ENCODE measurements at regions not wholly inside any gene's neighbourhood (a gene's known extent, or its start where the extent isn't known, plus 50 kb on each side); places are given as distances from the start of the nearest gene placed in this dataset.
"Not testable (repeated sequence)": the region's sequence is repeated elsewhere in the genome, so short reads cannot be mapped to it uniquely, and the experiment has no call there.

DNA sequence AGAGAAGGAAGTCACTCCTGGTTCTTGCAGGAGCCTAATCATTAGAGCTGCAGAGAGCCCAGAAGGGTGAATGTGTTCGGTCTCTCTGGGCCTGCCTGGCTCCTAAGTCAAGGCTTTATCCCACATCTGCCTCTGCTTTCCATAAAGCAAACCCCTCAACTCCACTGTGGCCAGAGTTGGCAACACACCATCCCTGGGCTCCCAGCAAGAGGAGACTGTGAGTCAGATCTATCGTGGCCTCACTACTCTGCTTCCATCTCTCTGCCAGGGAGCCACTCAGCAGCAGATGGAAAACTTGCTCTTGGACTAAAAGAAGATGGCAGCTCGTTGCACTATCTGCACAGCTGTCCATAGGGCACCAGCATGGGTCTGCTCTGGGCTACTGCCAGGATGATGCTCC, 348.2 kb downstream of the FBXW7 start:
- Mint-ChIP-seq H3K36me3 (no peaks in the 10 kb centered on the region), H3K27ac (no peak overlapping the region), H3K27me3 (no peaks in the 10 kb centered on the region), H3K4me1 (peaks cover 17 to 41% (median 30%) of the 10 kb centered on the region in 4 donors), H3K4me3 (no peak overlapping the region), H3K9me3 (peaks cover 0 to 5% (median 0%) of the 10 kb centered on the region in 8 donors)
- H3K4me1 ChIP-seq (ENCODE audit: insufficient read depth, low read length) = peaks cover 28% of the 10 kb centered on the region
- no peaks in the 10 kb centered on the region for H3K36me3 ChIP-seq (ENCODE audit: insufficient read depth, low read length)
- H3K4me3 ChIP-seq (ENCODE audit: low read length in 2 of 2) = no peak overlapping the region
- POLR2A ChIA-PET (ENCODE audit: partially characterized antibody) = interaction anchor here (0.8 kb wide), 1 partner anchor 16 kb away, joined by 4 read pairs; no protein-coding TSS in a partner anchor
- CTCF ChIA-PET (ENCODE audit: partially characterized antibody) = interaction anchor here (1.1 kb wide), 1 partner anchor 9 kb away, joined by 3 read pairs; no protein-coding TSS in a partner anchor
- no peaks in the 10 kb centered on the region for H3K9me3 ChIP-seq (ENCODE audit: control insufficient read depth in 1 of 2, low read length in 2 of 2)
- H3K27me3 ChIP-seq (ENCODE audit: insufficient read depth, low read length) = no peaks in the 10 kb centered on the region
- no peak for DNase-seq
- no peak overlapping the region for H3K27ac ChIP-seq (ENCODE audit: low read depth, low read length)
- intact Hi-C loops (cut with micrococcal nuclease) = no loop called here

DNA sequence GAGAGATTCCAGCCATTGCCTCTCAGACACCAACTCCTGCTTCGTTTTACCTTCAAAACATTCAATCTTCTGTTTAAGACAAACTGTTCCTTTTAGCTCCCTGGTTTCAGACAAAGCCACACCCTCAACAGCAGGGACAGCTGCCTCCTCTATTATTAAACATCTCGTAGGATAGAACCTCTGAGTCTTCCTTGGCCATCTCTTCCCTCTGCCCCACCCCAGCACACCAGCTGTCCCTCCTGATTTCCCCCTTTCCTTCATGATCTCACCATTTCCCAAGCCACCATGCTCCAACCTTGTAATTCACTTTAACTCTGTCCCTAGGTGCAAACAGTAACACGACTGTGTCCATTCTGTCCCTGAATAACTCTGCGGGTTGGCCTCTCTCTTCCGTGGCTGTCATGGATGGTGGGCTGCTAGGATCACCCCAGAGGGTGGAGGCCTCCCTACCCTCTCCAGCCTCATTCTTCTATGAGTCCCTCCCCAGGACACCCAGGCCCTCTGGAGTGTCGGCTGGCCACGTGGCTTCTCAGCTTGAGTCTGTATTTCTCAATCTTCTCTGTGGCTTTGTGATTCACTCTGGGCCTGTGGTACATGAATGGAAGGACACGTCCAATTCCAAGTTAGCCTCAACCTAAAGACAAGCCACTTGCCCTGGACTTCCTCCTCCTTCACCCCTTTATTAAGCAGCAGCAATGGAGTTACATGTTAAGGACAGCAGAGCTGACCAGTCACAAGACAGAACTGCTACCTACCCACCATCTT, 349.9 kb downstream of the FBXW7 start:
- Mint-ChIP-seq H3K9me3 (peaks cover 0 to 5% (median 0%) of the 10 kb centered on the region in 8 donors), H3K4me3 (no peak overlapping the region), H3K4me1 (peaks cover 17 to 42% (median 32%) of the 10 kb centered on the region in 4 donors), H3K27ac (peak overlapping the region in 2 of 7 donors; percentile 32 to 64), H3K27me3 (no peaks in the 10 kb centered on the region), H3K36me3 (no peaks in the 10 kb centered on the region)
- no peaks in the 10 kb centered on the region for H3K27me3 ChIP-seq (ENCODE audit: insufficient read depth, low read length)
- no peaks in the 10 kb centered on the region for H3K9me3 ChIP-seq (ENCODE audit: control insufficient read depth in 1 of 2, low read length in 2 of 2)
- CTCF ChIA-PET (ENCODE audit: partially characterized antibody) = no interaction called here
- no peak overlapping the region for H3K4me3 ChIP-seq (ENCODE audit: low read length in 2 of 2)
- H3K36me3 ChIP-seq (ENCODE audit: insufficient read depth, low read length) = no peaks in the 10 kb centered on the region
- POLR2A ChIA-PET (ENCODE audit: partially characterized antibody) = interaction anchor here (1.0 kb wide), 1 partner anchor 85 kb away, joined by 4 read pairs; no protein-coding TSS in a partner anchor
- no peak for DNase-seq
- no peak overlapping the region for H3K27ac ChIP-seq (ENCODE audit: low read depth, low read length)
- H3K4me1 ChIP-seq (ENCODE audit: insufficient read depth, low read length) = peaks cover 28% of the 10 kb centered on the region
- intact Hi-C loops (cut with micrococcal nuclease) = no loop called here

DNA sequence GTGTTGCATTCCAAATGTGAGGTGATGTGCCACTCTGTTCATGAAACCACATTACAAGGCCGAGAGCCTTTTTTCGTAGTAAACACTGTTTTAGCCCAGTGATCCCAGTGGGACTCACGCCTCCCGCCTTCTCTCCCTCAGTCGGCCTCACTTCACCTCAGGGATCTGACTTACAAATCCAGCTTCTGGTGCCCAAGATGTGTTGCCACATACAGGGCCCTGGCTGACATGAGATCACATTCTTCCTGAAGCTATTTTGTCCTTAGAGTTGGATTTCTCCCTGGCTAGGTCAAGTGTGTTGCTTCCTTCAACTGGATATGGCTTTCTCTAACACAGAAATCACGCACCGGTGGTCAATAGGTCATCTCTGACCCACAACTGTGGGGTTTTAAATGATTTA, 354.7 kb downstream of the FBXW7 start:
- Mint-ChIP-seq H3K27ac (peak overlapping the region in 1 of 7 donors; percentile 52), H3K4me1 (peaks cover 13 to 31% (median 19%) of the 10 kb centered on the region in 4 donors), H3K36me3 (no peaks in the 10 kb centered on the region), H3K4me3 (no peak overlapping the region), H3K9me3 (peaks cover 0 to 5% (median 0%) of the 10 kb centered on the region in 8 donors), H3K27me3 (no peaks in the 10 kb centered on the region)
- no peaks in the 10 kb centered on the region for H3K9me3 ChIP-seq (ENCODE audit: control insufficient read depth in 1 of 2, low read length in 2 of 2)
- H3K4me3 ChIP-seq (ENCODE audit: low read length in 2 of 2) = no peak overlapping the region
- DNase-seq = no peak
- POLR2A ChIA-PET (ENCODE audit: partially characterized antibody) = no interaction called here
- peaks cover 20% of the 10 kb centered on the region for H3K4me1 ChIP-seq (ENCODE audit: insufficient read depth, low read length)
- H3K36me3 ChIP-seq (ENCODE audit: insufficient read depth, low read length) = no peaks in the 10 kb centered on the region
- CTCF ChIA-PET (ENCODE audit: partially characterized antibody) = no interaction called here
- no peaks in the 10 kb centered on the region for H3K27me3 ChIP-seq (ENCODE audit: insufficient read depth, low read length)
- no peak overlapping the region for H3K27ac ChIP-seq (ENCODE audit: low read depth, low read length)
- intact Hi-C loops (cut with micrococcal nuclease) = no loop called here

DNA sequence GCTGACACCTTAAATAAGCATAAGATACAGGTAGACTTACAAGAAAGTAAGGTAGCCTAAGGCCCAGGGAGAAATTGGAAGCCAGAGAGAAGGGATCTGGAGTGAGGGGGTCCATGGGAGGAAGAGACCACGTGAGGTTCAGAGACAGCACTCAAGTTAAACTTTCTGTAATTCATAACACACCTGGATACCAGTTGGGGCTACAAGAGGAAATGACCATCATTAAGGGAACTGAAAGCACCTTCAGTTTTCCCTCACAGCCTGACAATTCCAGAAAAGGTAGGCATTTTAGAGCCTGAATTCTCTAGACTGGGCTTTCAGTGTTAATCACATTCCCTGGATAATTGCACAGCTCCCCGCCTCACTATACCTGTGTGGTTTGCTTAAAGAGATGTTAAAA, 355.5 kb downstream of the FBXW7 start:
- intact Hi-C loops (cut with micrococcal nuclease) = no loop called here
- POLR2A ChIA-PET (ENCODE audit: partially characterized antibody) = no interaction called here

DNA sequence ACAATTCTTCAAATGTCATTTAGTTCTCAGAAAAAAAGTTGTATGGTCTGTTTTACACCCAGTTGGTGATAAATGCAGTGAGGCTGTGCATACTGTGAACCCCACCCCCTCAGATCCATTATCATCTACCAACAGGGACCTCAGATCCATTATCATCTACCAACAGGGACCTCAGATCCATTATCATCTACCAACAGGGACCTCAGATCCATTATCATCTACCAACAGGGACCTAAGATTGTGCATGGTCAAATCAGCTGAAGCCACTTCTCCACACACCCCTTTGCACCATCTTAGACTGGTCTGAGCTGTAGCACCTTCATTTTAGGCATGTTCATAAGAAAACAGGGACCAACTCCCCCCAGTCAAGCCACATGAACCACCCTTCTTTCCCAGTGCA, 358.4 kb downstream of the FBXW7 start:
- H3K4me1 Mint-ChIP-seq = peaks cover under 1 to 14% (median 3%) of the 10 kb centered on the region in 4 donors
- H3K4me3 ChIP-seq (ENCODE audit: low read length in 2 of 2); CTCF ChIA-PET (ENCODE audit: partially characterized antibody); H3K4me3 Mint-ChIP-seq; intact Hi-C loops (cut with micrococcal nuclease); H3K9me3 ChIP-seq (ENCODE audit: control insufficient read depth in 1 of 2, low read length in 2 of 2); H3K36me3 Mint-ChIP-seq; H3K27me3 Mint-ChIP-seq; H3K27me3 ChIP-seq (ENCODE audit: insufficient read depth, low read length); DNase-seq; H3K36me3 ChIP-seq (ENCODE audit: insufficient read depth, low read length); H3K27ac ChIP-seq (ENCODE audit: low read depth, low read length); H3K9me3 Mint-ChIP-seq; POLR2A ChIA-PET (ENCODE audit: partially characterized antibody); H3K4me1 ChIP-seq (ENCODE audit: insufficient read depth, low read length): not testable (repeated sequence)
- H3K27ac Mint-ChIP-seq = peak overlapping the region in 1 of 7 donors; percentile 11

More for the DNA sequence above, 355.5 kb downstream of the FBXW7 start:
- CTCF ChIA-PET (ENCODE audit: partially characterized antibody) = interaction anchor here (1.4 kb wide), 1 partner anchor 18 kb away, joined by 3 read pairs; no protein-coding TSS in a partner anchor
- no peak overlapping the region for H3K4me3 ChIP-seq (ENCODE audit: low read length in 2 of 2)
- no peak overlapping the region for H3K27ac ChIP-seq (ENCODE audit: low read depth, low read length)
- no peaks in the 10 kb centered on the region for H3K27me3 ChIP-seq (ENCODE audit: insufficient read depth, low read length)
- H3K4me1 Mint-ChIP-seq = peaks cover 8 to 31% (median 19%) of the 10 kb centered on the region in 4 donors
- H3K36me3 ChIP-seq (ENCODE audit: insufficient read depth, low read length) = no peaks in the 10 kb centered on the region
- H3K27ac Mint-ChIP-seq = peak overlapping the region in 1 of 7 donors; percentile 5
- peaks cover 0 to 3% (median 0%) of the 10 kb centered on the region in 8 donors for H3K9me3 Mint-ChIP-seq
- no peaks in the 10 kb centered on the region for H3K9me3 ChIP-seq (ENCODE audit: control insufficient read depth in 1 of 2, low read length in 2 of 2)
- no peaks in the 10 kb centered on the region for H3K36me3 Mint-ChIP-seq
- H3K27me3 Mint-ChIP-seq = no peaks in the 10 kb centered on the region
- peaks cover 16% of the 10 kb centered on the region for H3K4me1 ChIP-seq (ENCODE audit: insufficient read depth, low read length)
- no peak for DNase-seq
- H3K4me3 Mint-ChIP-seq = no peak overlapping the region

DNA sequence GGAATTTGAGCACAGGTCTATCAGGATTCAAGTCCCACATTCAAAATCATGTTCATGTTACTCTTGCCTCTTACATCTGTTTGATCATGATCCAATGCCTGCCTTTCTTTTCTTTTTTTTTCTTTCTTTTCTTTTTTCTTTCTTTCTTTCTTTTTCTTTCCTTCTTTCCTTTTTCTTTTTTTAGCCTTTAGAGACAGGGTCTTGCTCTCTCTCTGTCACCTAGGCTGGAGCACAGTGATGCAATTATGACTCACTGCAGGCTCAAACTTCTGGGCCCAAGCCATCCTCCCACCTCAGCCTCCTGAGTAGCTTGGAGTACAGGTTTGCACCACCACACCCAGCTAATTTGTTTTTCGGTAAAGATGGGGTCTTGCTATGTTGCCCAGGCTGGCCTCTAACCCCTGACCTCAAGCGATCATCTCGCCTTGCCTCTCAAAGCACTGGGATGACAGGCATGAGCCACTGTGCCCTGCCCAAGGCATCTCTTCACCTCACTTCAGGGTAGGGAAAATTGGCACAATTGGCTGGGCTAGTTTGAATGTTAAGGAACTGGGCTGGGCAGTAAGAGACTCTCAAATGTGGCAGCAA, 359.2 kb downstream of the FBXW7 start:
- peaks cover 0 to 11% (median 3%) of the 10 kb centered on the region in 4 donors for H3K4me1 Mint-ChIP-seq
- no peaks in the 10 kb centered on the region for H3K36me3 Mint-ChIP-seq
- H3K4me3 Mint-ChIP-seq = no peak overlapping the region
- Histone ChIP-seq H3K27me3 (ENCODE audit: insufficient read depth, low read length) (no peaks in the 10 kb centered on the region), H3K4me3 (ENCODE audit: low read length in 2 of 2) (no peak overlapping the region), H3K4me1 (ENCODE audit: insufficient read depth, low read length) (no peaks in the 10 kb centered on the region), H3K36me3 (ENCODE audit: insufficient read depth, low read length) (no peaks in the 10 kb centered on the region), H3K9me3 (ENCODE audit: control insufficient read depth in 1 of 2, low read length in 2 of 2) (no peaks in the 10 kb centered on the region), H3K27ac (ENCODE audit: low read depth, low read length) (no peak overlapping the region)
- DNase-seq = no peak
- peaks cover 0 to 1% of the 10 kb centered on the region in 2 donors for H3K27me3 Mint-ChIP-seq
- intact Hi-C loops (cut with micrococcal nuclease) = no loop called here
- no peaks in the 10 kb centered on the region for H3K9me3 Mint-ChIP-seq
- H3K27ac Mint-ChIP-seq = no peak overlapping the region
- ChIA-PET POLR2A (ENCODE audit: partially characterized antibody) (no interaction called here), CTCF (ENCODE audit: partially characterized antibody) (no interaction called here)

DNA sequence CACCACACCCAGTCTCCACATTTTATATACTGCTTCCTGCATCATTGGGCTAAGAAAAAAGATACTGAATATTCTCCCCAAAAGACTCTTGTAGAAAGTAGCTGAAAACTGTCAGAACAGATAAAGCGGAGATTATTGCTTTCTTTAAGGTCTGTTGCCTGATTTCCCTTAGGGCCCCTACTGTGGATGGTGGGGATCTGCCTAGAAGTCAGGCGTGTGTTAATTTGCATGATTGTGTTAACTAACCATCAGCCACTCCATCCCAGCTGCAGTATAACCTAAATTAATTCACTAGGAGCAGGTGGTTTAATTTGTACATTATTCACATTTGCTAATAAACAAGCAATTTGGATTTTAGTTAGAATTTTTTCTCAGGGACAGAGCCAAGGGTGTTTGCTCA, 360.3 kb downstream of the FBXW7 start:
- Mint-ChIP-seq H3K27me3 (peaks cover 0 to 1% of the 10 kb centered on the region in 2 donors), H3K27ac (no peak overlapping the region), H3K4me3 (no peak overlapping the region), H3K9me3 (peaks cover 0 to 2% (median 0%) of the 10 kb centered on the region in 8 donors), H3K36me3 (no peaks in the 10 kb centered on the region), H3K4me1 (peaks cover 0 to 11% (median 3%) of the 10 kb centered on the region in 4 donors)
- Histone ChIP-seq H3K36me3 (ENCODE audit: insufficient read depth, low read length) (no peaks in the 10 kb centered on the region), H3K9me3 (ENCODE audit: control insufficient read depth in 1 of 2, low read length in 2 of 2) (no peaks in the 10 kb centered on the region), H3K27ac (ENCODE audit: low read depth, low read length) (no peak overlapping the region), H3K4me3 (ENCODE audit: low read length in 2 of 2) (no peak overlapping the region), H3K4me1 (ENCODE audit: insufficient read depth, low read length) (no peaks in the 10 kb centered on the region), H3K27me3 (ENCODE audit: insufficient read depth, low read length) (no peaks in the 10 kb centered on the region)
- intact Hi-C loops (cut with micrococcal nuclease) = no loop called here
- DNase-seq = no peak
- ChIA-PET POLR2A (ENCODE audit: partially characterized antibody) (no interaction called here), CTCF (ENCODE audit: partially characterized antibody) (no interaction called here)

Data from CD4-positive, alpha-beta memory T cell (primary cell).